H9 (cell line): ENCODE measurements at regions not wholly inside any gene's neighbourhood (a gene's known extent, or its start where the extent isn't known, plus 50 kb on each side); places are given as distances from the start of the nearest gene placed in this dataset.

Experiments used
- DNase-seq: peaks from one replicate; pipeline ENCODE4 v3.0.0-alpha.2; 2017
- H2AFZ ChIP-seq: one replicate; pipeline ENCODE4 v1.6.1; 2013; ENCODE audit warnings: mild to moderate bottlenecking, low read length, control low read depth, moderate library complexity
- H2AK5ac ChIP-seq: 2 replicates; pipeline ENCODE4 v1.6.1; 2013; ENCODE audit warnings: low read length, control low read depth, mixed read lengths; ENCODE audit not compliant: insufficient read length
- H2BK120ac ChIP-seq: one replicate; pipeline ENCODE4 v1.6.1; 2013; ENCODE audit warnings: low read depth, mild to moderate bottlenecking, low read length, control low read depth, inconsistent platforms; ENCODE audit not compliant: poor library complexity, severe bottlenecking
- H2BK12ac ChIP-seq: 2 replicates; pipeline ENCODE4 v1.6.1; 2013; ENCODE audit warnings: low read length, control low read depth, mixed read lengths, low read depth; ENCODE audit not compliant: insufficient read length
- H2BK15ac ChIP-seq: 2 replicates; pipeline ENCODE4 v1.6.1; 2013; ENCODE audit warnings: low read depth, low read length, control low read depth
- H2BK20ac ChIP-seq: one replicate; pipeline ENCODE4 v1.6.1; 2013; ENCODE audit warnings: low read depth, mild to moderate bottlenecking, low read length, control low read depth, inconsistent platforms; ENCODE audit not compliant: poor library complexity, severe bottlenecking
- H2BK5ac ChIP-seq: 2 replicates; pipeline ENCODE4 v1.6.1; 2013; ENCODE audit warnings: low read length, control low read depth, mixed read lengths; ENCODE audit not compliant: insufficient read length
- H3K14ac ChIP-seq: 2 replicates; pipeline ENCODE4 v1.6.1; 2013; ENCODE audit warnings: low read length, control low read depth; ENCODE audit not compliant: insufficient read depth
- H3K18ac ChIP-seq: 2 replicates; pipeline ENCODE4 v1.6.1; 2013; ENCODE audit warnings: low read depth, mild to moderate bottlenecking, mixed read lengths, low read length, control low read depth; ENCODE audit not compliant: insufficient read length
- H3K23ac ChIP-seq: 2 replicates; pipeline ENCODE4 v1.6.1; 2013; ENCODE audit warnings: low read length, control low read depth, mixed read lengths, low read depth; ENCODE audit not compliant: insufficient read length
- H3K23me2 ChIP-seq: 2 replicates; pipeline ENCODE4 v1.6.1; 2013; ENCODE audit warnings: low read depth, mild to moderate bottlenecking, mixed read lengths, low read length, control low read depth; ENCODE audit not compliant: insufficient read length, poor library complexity, severe bottlenecking
- H3K27ac ChIP-seq: 2 replicates; pipeline ENCODE4 v1.5.1; 2013; ENCODE audit warnings: low read length, control low read depth, mixed read lengths, low read depth; ENCODE audit not compliant: insufficient read length
- H3K27me3 ChIP-seq: 2 replicates; pipeline ENCODE4 v1.6.1; 2013; ENCODE audit warnings: low read length, control low read depth, inconsistent platforms; ENCODE audit not compliant: insufficient read depth
- H3K4ac ChIP-seq: 2 replicates; pipeline ENCODE4 v1.6.1; 2013; ENCODE audit warnings: low read depth, mild to moderate bottlenecking, control low read depth, inconsistent platforms, low read length, moderate library complexity
- H3K4me1 ChIP-seq: 2 replicates; pipeline ENCODE4 v1.6.1; 2013; ENCODE audit warnings: low read length, control low read depth, inconsistent platforms; ENCODE audit not compliant: insufficient read depth
- H3K4me2 ChIP-seq: 2 replicates; pipeline ENCODE4 v1.6.1; 2013; ENCODE audit warnings: low read length, control low read depth, mixed read lengths; ENCODE audit not compliant: insufficient read length, insufficient read depth
- H3K56ac ChIP-seq: 2 replicates; pipeline ENCODE4 v1.6.1; 2013; ENCODE audit warnings: low read depth, mild to moderate bottlenecking, mixed read lengths, low read length, control low read depth; ENCODE audit not compliant: insufficient read length
- H3K79me1 ChIP-seq: 2 replicates; pipeline ENCODE4 v1.6.1; 2013; ENCODE audit warnings: low read depth, mild to moderate bottlenecking, moderate library complexity, low read length, control low read depth, inconsistent platforms; ENCODE audit not compliant: insufficient read depth, poor library complexity, severe bottlenecking
- H3K79me2 ChIP-seq: 2 replicates; pipeline ENCODE4 v1.6.1; 2013; ENCODE audit warnings: low read length, control low read depth, inconsistent platforms; ENCODE audit not compliant: insufficient read depth
- H3K9ac ChIP-seq: 2 replicates; pipeline ENCODE4 v1.6.1; 2013; ENCODE audit warnings: low read length, control low read depth, mixed read lengths; ENCODE audit not compliant: insufficient read length; ENCODE audit errors: extremely low read depth
- H3K9me3 ChIP-seq: one replicate; pipeline ENCODE4 v1.6.1; 2013; ENCODE audit warnings: low read depth, low read length, inconsistent platforms; ENCODE audit not compliant: control insufficient read depth
- H3T11ph ChIP-seq: one replicate; pipeline ENCODE4 v1.6.1; 2013; ENCODE audit warnings: mild to moderate bottlenecking, low read length, control low read depth, inconsistent platforms
- H4K20me1 ChIP-seq: one replicate; pipeline ENCODE4 v1.6.1; 2013; ENCODE audit not compliant: control insufficient read depth, insufficient read length, insufficient read depth
- H4K5ac ChIP-seq: 2 replicates; pipeline ENCODE4 v1.6.1; 2013; ENCODE audit warnings: low read depth, mild to moderate bottlenecking, mixed read lengths, low read length, control low read depth; ENCODE audit not compliant: insufficient read length
- H4K8ac ChIP-seq: replicated peaks from 2 replicates; pipeline ENCODE4 v1.6.1; 2013; ENCODE audit warnings: low read length, control low read depth, mixed read lengths, low read depth; ENCODE audit not compliant: insufficient read length
- H4K91ac ChIP-seq: 2 replicates; pipeline ENCODE4 v1.6.1; 2013; ENCODE audit warnings: low read depth, mild to moderate bottlenecking, moderate library complexity, mixed read lengths, low read length, control low read depth; ENCODE audit not compliant: insufficient read length
- H3K27ac Mint-ChIP-seq, 3 experiments: 2 replicates in 2 of 3; 3 replicates in 1 of 3; pipeline ENCODE4 v1.8.0; 2020 to 2021; ENCODE audit warnings: mixed read lengths in 3 of 3, mild to moderate bottlenecking in 1 of 3, moderate library complexity in 1 of 3
- H3K27me3 Mint-ChIP-seq: 2 replicates; pipeline ENCODE4 v1.8.0; 2021; ENCODE audit warnings: low read depth, mild to moderate bottlenecking, moderate library complexity, mixed read lengths
- H3K36me3 Mint-ChIP-seq, 3 experiments: 2 replicates in 2 of 3; 3 replicates in 1 of 3; pipeline ENCODE4 v1.8.0; 2020 to 2021; ENCODE audit warnings: low read depth in 3 of 3, mixed read lengths in 3 of 3; ENCODE audit not compliant: insufficient read depth in 1 of 3
- H3K4me1 Mint-ChIP-seq, 2 experiments: 2 replicates each; pipeline ENCODE4 v1.8.0; 2020; ENCODE audit warnings: mixed read lengths in 2 of 2
- H3K4me3 Mint-ChIP-seq, 2 experiments: 2 replicates in 1 of 2; 3 replicates in 1 of 2; pipeline ENCODE4 v1.8.0; 2020 to 2021; ENCODE audit warnings: mild to moderate bottlenecking in 2 of 2, mixed read lengths in 2 of 2, moderate library complexity in 1 of 2
- H3K9me3 Mint-ChIP-seq, 2 experiments: 2 replicates in 1 of 2; 3 replicates in 1 of 2; pipeline ENCODE4 v1.8.0; 2020; ENCODE audit warnings: mild to moderate bottlenecking in 2 of 2, mixed read lengths in 2 of 2, moderate library complexity in 1 of 2
- WGBS: extraction: QIAGEN DNeasy Blood & Tissue Kit; methylation state at CpG from one replicate; pipeline ENCODE4 v1.1.7; 2013; ENCODE audit warnings: missing lambda C conversion rate, low lambda C conversion rate, mixed read lengths; ENCODE audit not compliant: insufficient read length; ENCODE audit errors: extremely low coverage; 5-methylcytosine and 5-hydroxymethylcytosine counted together
- TF ChIP-seq, protein P1 (sequence below): fragments of 200-600 bp; sonication (generic); conservative IDR thresholded peaks from 3 replicates; pipeline ENCODE4 v1.8.0; 2021; ENCODE audit warnings: antibody characterized with exemption, mild to moderate bottlenecking

DNA sequence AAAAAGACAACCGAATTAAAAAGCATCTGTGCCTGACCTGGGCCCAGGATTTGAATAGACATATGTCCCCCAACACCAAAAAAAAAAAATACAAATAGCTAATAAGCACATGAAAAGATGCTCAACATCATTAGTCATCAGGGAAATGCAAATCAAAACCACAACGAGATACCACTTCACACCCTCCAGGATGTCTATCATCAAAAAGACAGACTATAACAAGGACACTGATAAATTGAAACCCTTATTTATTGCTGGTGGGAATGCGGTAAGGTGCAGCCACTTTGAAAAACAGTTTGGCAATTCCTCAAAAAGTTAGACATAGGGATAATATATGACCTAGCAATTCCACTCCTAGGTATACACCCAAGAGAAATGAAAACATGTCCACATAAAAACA lies 72.3 kb upstream of the CAMK1G start:
- no peaks in the 10 kb centered on the region; the same call in 1 of the 2 replicates for H3K79me2 ChIP-seq
- no peaks in the 10 kb centered on the region for H3K23me2 ChIP-seq
- H4K20me1 ChIP-seq, result no peaks in the 10 kb centered on the region
- no peaks in the 10 kb centered on the region for H3K36me3 Mint-ChIP-seq
- H3K9ac ChIP-seq, result no peak overlapping the region
- no peaks in the 10 kb centered on the region for H3K4me1 ChIP-seq
- H3K56ac ChIP-seq, result no peak overlapping the region
- H3K4me2 ChIP-seq, result no peak overlapping the region
- DNase-seq, result no peak
- H3K4me1 Mint-ChIP-seq, result peaks cover 0 to 10% of the 10 kb centered on the region in 2 experiments; a peak in 2 of 4 replicates
- H4K5ac ChIP-seq, result no peak overlapping the region
- H3K9me3 ChIP-seq, result no peaks in the 10 kb centered on the region
- H2BK20ac ChIP-seq, result no peak overlapping the region
- no peak overlapping the region for H2BK5ac ChIP-seq
- no peak overlapping the region for H4K91ac ChIP-seq
- no peak overlapping the region; a peak in 1 of 7 replicates for H3K27ac Mint-ChIP-seq
- H3K4me3 Mint-ChIP-seq, result no peak overlapping the region
- H3K79me1 ChIP-seq, result no peaks in the 10 kb centered on the region
- H2AK5ac ChIP-seq, result no peak overlapping the region
- TF ChIP-seq, protein P1, sequence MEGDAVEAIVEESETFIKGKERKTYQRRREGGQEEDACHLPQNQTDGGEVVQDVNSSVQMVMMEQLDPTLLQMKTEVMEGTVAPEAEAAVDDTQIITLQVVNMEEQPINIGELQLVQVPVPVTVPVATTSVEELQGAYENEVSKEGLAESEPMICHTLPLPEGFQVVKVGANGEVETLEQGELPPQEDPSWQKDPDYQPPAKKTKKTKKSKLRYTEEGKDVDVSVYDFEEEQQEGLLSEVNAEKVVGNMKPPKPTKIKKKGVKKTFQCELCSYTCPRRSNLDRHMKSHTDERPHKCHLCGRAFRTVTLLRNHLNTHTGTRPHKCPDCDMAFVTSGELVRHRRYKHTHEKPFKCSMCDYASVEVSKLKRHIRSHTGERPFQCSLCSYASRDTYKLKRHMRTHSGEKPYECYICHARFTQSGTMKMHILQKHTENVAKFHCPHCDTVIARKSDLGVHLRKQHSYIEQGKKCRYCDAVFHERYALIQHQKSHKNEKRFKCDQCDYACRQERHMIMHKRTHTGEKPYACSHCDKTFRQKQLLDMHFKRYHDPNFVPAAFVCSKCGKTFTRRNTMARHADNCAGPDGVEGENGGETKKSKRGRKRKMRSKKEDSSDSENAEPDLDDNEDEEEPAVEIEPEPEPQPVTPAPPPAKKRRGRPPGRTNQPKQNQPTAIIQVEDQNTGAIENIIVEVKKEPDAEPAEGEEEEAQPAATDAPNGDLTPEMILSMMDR, result no peak
- no peak overlapping the region for H3K4ac ChIP-seq
- no peak overlapping the region for H4K8ac ChIP-seq
- H3T11ph ChIP-seq, result no peak overlapping the region
- H3K14ac ChIP-seq, result no peak overlapping the region
- H3K18ac ChIP-seq, result no peak overlapping the region
- no peak overlapping the region for H2BK120ac ChIP-seq
- no CpG with 5 or more reads among the region's 3 CpGs for WGBS
- H2BK15ac ChIP-seq, result no peak overlapping the region
- H3K9me3 Mint-ChIP-seq, result no peaks in the 10 kb centered on the region
- H3K27me3 ChIP-seq, result no peaks in the 10 kb centered on the region
- no peak overlapping the region for H2BK12ac ChIP-seq
- no peak overlapping the region for H2AFZ ChIP-seq
- H3K27ac ChIP-seq, result no peak overlapping the region
- peaks cover 2% of the 10 kb centered on the region; the same call in 1 of the 2 replicates for H3K27me3 Mint-ChIP-seq
- H3K23ac ChIP-seq, result no peak overlapping the region
